ENCODE measurements at regions not wholly inside any gene's neighbourhood (a gene's known extent, or its start where the extent isn't known, plus 50 kb on each side); places are given as distances from the start of the nearest gene placed in this dataset.
"Not testable (repeated sequence)": the region's sequence is repeated elsewhere in the genome, so short reads cannot be mapped to it uniquely, and the experiment has no call there.

DNA sequence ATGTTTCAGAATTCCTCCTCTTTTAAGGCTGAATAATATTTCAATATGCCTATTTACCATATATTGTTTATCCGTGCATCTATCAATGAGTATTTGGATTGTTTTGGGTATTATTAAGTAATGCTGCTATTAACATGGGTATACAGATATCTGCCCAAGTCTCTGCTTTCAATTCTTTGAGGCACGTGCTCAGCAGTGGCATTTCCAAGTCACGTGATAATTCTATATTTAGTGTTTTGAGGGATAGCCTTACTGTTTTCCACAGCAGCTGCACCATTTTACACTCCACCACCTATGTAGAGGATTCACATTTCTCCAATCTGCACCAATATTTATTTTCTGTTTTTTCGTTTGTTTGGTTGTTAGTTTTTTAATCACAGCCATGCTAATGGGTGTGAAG is 636.8 kb upstream of the ANKRD30A start:
- DNase-seq, result no peak

- no peak for DNase-seq
Observed at GRCh38 chr10:36479073-36479472, 646.3 kb upstream of the ANKRD30A start.

DNA sequence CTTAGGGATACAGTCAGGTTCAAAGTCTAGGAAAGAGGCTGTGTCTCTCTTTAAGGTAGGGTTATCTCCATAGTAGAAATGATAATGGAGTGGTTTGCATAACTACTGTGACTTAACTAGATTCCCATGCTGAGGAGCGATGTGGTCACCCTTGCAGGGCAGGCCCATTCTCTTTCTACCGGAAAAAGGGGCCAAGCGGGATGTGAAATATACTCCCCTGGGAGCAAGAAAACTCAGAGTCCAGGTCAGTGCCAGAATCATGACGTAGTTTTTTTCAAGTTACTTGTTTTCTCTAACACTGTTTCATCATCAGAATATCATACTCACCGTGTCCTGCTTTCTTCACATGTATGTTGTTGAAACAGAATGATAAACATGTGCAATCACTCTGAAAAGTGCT is 649.0 kb upstream of the ANKRD30A start:
- no peak for DNase-seq

- no peak for DNase-seq
Observed at GRCh38 chr10:36475746-36476145, 649.7 kb upstream of the ANKRD30A start.

GRCh38 chr10:36474456-36474855 is 650.9 kb upstream of the ANKRD30A start:
- DNase-seq, result no peak

- DNase-seq, result no peak
Observed at GRCh38 chr10:36473122-36473521, 652.3 kb upstream of the ANKRD30A start.

DNA sequence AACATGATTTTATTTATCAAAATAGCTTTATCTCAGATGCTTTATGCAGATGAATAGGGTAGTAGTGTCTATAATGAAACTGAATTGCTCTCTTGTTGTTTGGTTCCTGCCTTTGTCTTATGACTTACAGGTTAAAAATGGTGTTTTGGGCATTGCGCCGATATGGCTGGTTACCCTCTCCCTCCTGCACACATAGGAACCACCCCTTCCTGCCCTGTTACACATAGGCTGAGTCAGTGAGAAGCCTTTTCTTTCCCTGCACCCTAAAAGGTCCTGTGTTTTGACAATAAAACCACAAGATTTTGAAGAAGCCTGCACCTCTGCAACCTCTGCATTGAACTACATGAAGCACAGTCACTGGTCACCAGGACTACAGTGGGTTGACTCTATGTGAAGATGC is 655.8 kb upstream of the ANKRD30A start:
- no peak for DNase-seq

DNA sequence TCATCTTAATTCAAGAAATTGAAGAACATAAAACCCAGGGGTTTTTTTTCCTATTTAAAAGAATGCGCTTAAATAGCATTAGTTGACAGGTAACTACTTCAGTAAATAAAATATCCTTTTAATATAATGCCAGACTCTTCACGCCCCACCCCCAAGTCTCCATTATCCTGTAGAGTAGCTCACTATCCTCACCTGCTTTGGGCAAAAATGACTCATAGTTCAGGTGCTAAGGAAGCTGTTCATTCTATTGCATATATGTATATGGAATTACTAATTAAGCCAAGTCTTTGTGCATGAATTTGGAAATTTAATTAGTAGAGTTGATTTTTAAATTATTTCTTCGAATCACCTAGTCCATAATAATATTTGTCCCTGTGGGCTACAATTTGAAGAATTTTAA is 656.8 kb upstream of the ANKRD30A start:
- DNase-seq, result no peak

GRCh38 chr10:36465604-36466379 is 659.6 kb upstream of the ANKRD30A start:
- no peak for DNase-seq

GRCh38 chr10:36464291-36464690 is 661.1 kb upstream of the ANKRD30A start:
- DNase-seq, result no peak

DNA sequence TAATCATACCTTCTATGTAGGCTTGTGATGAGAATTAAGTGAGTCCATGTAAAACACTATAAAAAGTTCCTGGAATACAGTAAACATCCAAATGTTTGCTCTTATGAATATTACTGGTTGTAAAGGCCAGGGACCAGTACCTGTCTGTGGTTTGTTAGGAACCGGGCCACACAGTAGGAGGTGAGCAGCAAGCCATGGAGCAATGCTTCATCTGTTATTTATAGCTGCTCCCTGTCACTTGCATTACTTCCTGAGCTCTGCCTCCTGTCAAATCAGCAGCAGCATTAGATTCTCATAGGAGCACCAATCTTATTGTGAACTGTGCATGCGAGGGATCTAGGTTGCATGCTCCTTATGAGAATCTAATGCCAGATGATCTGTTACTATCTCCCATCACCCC is 662.0 kb upstream of the ANKRD30A start:
- DNase-seq, result no peak

DNA sequence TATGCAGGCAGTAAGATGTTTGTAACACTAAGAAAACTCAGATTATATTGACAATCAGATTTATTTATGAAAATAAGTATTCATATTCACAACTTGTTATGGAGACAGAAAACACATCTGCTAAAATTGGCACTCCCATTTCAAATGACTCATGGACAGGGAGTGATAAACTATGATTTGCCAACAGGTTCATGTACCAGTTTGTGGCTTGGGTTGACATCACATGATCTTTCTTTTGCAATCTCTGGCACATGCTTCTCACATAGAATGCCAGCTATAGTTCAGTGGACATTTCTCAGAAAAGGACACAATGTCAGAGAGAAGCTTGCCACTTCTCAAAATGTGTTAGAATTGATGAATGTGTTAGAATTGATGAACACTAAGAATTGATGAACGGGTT is 663.2 kb upstream of the ANKRD30A start:
- DNase-seq, result no peak

DNA sequence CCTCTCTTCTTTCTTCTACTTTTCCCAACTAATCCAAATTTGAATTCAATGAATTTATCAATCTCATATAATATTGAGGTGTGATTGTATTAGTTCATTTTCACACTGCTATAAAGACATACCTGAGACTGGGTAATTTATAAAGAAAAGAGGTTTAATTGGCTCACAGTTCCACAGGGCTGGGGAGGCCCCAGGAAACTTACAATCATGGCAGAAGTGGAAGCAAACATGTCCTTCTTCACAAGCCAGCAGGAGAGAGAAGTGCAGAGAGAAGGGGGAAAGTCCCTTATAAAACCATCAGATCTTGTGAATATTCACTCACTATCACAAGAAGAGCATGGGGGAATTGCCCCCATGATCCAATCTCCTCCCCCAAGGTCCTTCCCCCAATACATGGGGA is 667.0 kb upstream of the ANKRD30A start:
- DNase-seq, result not testable (repeated sequence)

DNA sequence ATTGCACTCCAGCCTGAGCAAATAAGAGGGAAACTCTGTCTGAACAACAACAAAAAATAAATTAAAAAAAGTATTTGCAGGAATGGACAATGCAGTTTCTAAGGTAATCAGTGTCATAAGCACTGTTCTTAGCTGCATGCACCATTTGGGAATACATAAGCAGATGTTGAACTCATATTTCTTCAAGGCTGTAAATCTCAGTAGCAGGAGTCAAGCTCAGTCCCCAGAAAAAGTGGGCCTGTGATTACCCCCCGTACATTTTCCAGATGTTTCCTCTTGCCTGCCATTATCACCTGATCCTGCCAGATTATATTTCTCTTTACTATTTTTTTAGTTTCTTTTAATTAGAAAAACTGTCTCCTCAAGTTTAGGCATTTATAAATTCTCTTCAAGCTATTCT is 667.6 kb upstream of the ANKRD30A start:
- no peak for DNase-seq

GRCh38 chr10:36455526-36456133 is 669.8 kb upstream of the ANKRD30A start:
- DNase-seq, result no peak

GRCh38 chr10:36452851-36453250 is 672.5 kb upstream of the ANKRD30A start:
- no peak for DNase-seq

GRCh38 chr10:36451391-36451970 is 673.9 kb upstream of the ANKRD30A start:
- DNase-seq, result no peak

DNA sequence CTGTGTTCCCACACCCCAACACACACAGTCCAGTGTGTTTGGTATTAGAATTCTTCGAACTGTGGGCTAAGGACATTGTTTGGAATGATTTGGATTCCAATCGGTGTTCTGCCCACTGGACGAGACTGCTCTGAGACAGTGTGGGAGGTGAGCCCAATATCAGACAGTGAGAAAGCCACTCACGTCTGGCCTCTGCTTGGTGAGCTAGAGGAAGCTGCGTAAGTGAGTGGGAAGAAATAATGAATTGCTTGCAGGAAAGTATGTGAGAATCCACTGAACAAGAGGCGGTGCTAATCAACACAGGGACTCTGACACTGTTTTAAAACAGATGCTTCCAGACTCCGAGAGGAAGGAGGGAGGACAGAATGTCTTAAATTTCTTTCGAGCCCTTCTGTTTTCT is 675.0 kb upstream of the ANKRD30A start:
- DNase-seq, result no peak

DNA sequence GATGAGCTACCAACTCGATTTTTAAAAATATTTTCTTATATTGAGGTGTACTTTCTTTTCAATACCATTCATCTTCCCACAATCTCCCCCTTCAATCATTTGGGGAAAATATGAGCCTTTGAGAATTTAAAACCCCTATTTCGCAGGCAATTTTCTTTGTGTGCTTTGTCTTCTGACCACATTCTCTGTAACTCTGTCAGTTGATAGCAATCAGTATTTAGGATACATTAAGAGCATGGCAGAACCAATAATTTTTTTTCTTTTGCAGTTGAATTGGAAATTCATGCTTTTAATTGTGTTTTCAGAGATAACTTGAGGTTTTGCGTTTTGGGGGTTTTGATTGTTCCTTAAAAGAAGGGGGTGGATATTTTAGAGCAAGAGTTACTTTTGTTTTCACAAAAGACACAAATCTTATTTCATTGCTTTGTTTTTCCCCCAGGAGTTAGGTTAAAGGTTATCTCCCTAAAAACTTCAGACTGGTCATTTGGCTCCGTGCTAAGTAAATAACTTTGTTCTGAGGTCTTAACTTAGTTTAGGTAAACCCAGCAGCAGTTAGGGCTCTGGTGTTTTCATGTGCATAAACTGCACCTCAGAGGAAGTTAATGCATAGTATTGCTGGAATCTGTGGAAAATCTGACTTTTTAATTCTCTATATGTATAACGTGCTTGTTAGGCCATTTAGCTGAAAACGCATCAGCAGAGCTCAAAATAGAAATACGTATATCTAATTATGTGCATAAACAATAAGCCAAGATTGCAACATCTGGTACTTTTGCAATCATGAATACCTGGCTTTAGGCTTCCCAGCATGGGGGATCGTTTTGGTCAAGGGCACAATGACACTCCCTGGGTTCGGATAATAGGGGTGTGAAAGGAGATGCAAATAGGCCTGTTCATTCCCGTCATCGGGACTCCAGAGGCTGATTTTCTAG is 676.4 kb upstream of the ANKRD30A start:
- DNase-seq, result no peak

DNA sequence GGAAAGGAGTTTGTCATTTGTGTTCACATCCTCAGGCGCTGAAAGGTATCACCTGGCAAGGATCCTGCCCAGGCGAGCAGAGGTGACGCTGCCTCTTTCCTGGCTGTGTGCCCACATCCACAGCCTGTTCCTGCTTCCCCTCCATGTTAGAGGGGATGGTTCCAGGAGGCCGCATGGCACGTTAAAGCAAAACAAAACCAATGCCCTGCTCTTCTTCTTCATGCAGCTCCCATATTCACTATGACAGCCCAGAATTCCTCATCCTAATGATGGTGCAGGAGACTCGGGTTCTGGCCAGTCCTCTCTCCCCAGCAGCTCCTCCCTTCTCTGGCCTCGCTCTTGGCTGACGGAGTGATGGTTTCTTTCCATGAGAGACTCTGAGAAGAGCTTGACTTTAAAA is 678.5 kb upstream of the ANKRD30A start:
- peak; percentile 14 for DNase-seq

GRCh38 chr10:36443233-36443632 is 682.2 kb upstream of the ANKRD30A start:
- DNase-seq, result no peak

GRCh38 chr10:36441557-36441956 is 683.8 kb upstream of the ANKRD30A start:
- no peak for DNase-seq

- DNase-seq, result no peak
Observed at GRCh38 chr10:36440539-36440938, 684.9 kb upstream of the ANKRD30A start.
